GM12878 (cell line): ENCODE measurements at regions not wholly inside any gene's neighbourhood (a gene's known extent, or its start where the extent isn't known, plus 50 kb on each side); places are given as distances from the start of the nearest gene placed in this dataset.

ENCODE experiments used
- ATAC-seq: fragments of 200-7000 bp; cut with Tn5 transposase; 3 replicates; pipeline ENCODE4 v1.9.1; 2020; ENCODE audit warnings: mild to moderate bottlenecking, moderate library complexity
- BruUV-seq: library from RNA; stranded (reverse); fragments of 400-500 nt; replicated peaks from 2 replicates; lab custom pipeline; 2021; lab: Mats Ljungman, UMichigan
- CTCF ChIA-PET: fragments of 300-600 bp; sonication (Branson Sonifier 250); formaldehyde crosslinking; extraction: SDS; loops from one replicate; lab custom pipeline; 2021; ENCODE audit warnings: inconsistent platforms; lab: Yijun Ruan, JAX
- POLR2A ChIA-PET: fragments of 350-600 bp; formaldehyde crosslinking; extraction: SDS; loops from one replicate; lab custom pipeline; 2021; ENCODE audit warnings: inconsistent platforms; lab: Charles Lee
- RAD21 ChIA-PET: fragments of 300-600 bp; sonication (Branson Sonifier 250); formaldehyde crosslinking; loops from one replicate; lab custom pipeline; 2023; ENCODE audit warnings: antibody characterized with exemption; ENCODE audit not compliant: unreplicated experiment; lab: Charles Lee
- SMC1A ChIA-PET: fragments of 300-600 bp; sonication (Branson Sonifier 250); formaldehyde crosslinking; loops from one replicate; lab custom pipeline; 2023; ENCODE audit not compliant: unreplicated experiment, uncharacterized antibody; lab: Charles Lee
- DNase-seq: peaks from one replicate; pipeline ENCODE4 v3.0.0-alpha.2; 2011; ENCODE audit warnings: low read depth, low spot score
- FAIRE-seq: peaks from 3 replicates; lab custom pipeline; 2011; peaks lifted over from hg19 to GRCh38; lab: Jason Lieb, UNC
- H2AFZ ChIP-seq: 2 replicates; pipeline ENCODE4 v1.6.0; 2011; ENCODE audit warnings: low read depth, low read length, control low read depth; ENCODE audit not compliant: control insufficient read depth
- H3K27ac ChIP-seq: 2 replicates; pipeline ENCODE4 v1.5.1; 2011; ENCODE audit warnings: control low read depth; ENCODE audit not compliant: control insufficient read depth, insufficient read depth
- H3K27me3 ChIP-seq, 2 experiments: replicated peaks in 1 of 2; 2 replicates each; pipeline versions ENCODE4 v1.6.0 to v1.6.1; 2011; ENCODE audit warnings: low read length in 1 of 2; ENCODE audit not compliant: control insufficient read depth in 2 of 2, insufficient read depth in 2 of 2
- H3K36me3 ChIP-seq, 2 experiments: 2 replicates each; pipeline ENCODE4 v1.5.1; 2011; ENCODE audit warnings: low read length in 1 of 2; ENCODE audit not compliant: control insufficient read depth in 2 of 2, insufficient read depth in 2 of 2
- H3K4me1 ChIP-seq: 2 replicates; pipeline ENCODE4 v1.6.1; 2011; ENCODE audit warnings: mild to moderate bottlenecking, low read length, moderate library complexity, mixed read lengths; ENCODE audit not compliant: control insufficient read depth, insufficient read depth
- H3K4me2 ChIP-seq: 2 replicates; pipeline ENCODE4 v1.6.0; 2011; ENCODE audit warnings: control low read depth; ENCODE audit not compliant: control insufficient read depth, insufficient read depth
- H3K4me3 ChIP-seq: fragments of 200-600 bp; sonication (generic); 2 replicates; pipeline ENCODE4 v1.5.1; 2016
- H3K79me2 ChIP-seq: 2 replicates; pipeline ENCODE4 v1.6.0; 2011; ENCODE audit warnings: low read length; ENCODE audit not compliant: control insufficient read depth, insufficient read depth
- H3K9ac ChIP-seq: 2 replicates; pipeline ENCODE4 v1.8.0; 2011; ENCODE audit warnings: low read length, control low read depth, mixed read lengths; ENCODE audit not compliant: control insufficient read depth, insufficient read depth
- H3K9me3 ChIP-seq: replicated peaks from 3 replicates; pipeline ENCODE4 v1.5.1; 2011; ENCODE audit warnings: mild to moderate bottlenecking, low read length; ENCODE audit not compliant: control insufficient read depth, insufficient read depth
- H4K20me1 ChIP-seq: 2 replicates; pipeline ENCODE4 v1.6.0; 2011; ENCODE audit not compliant: control insufficient read depth, insufficient read depth
- EED ChIP-seq: sonication (generic); IDR thresholded peaks from 2 replicates; pipeline ENCODE4 v1.6.1; 2016; ENCODE audit warnings: antibody characterized with exemption, low read depth
- KDM1A ChIP-seq: fragments of 200-600 bp; sonication (generic); IDR thresholded peaks from 2 replicates; pipeline ENCODE4 v1.6.1; 2016; ENCODE audit warnings: borderline replicate concordance
- MEF2B ChIP-seq: fragments of 450-650 bp; IDR thresholded peaks from 2 replicates; pipeline ENCODE4 v1.6.1; 2018; ENCODE audit warnings: mild to moderate bottlenecking, moderate library complexity; ENCODE audit not compliant: partially characterized antibody, poor library complexity, severe bottlenecking
- MLLT1 ChIP-seq: fragments of 450-650 bp; IDR thresholded peaks from 2 replicates; pipeline ENCODE4 v1.6.1; 2016; ENCODE audit warnings: mild to moderate bottlenecking
- MXI1 ChIP-seq: fragments of 150-350 bp; IDR thresholded peaks from 2 replicates; pipeline ENCODE4 v1.6.1; 2011; ENCODE audit warnings: low read depth, mild to moderate bottlenecking, inconsistent platforms, low read length, improper control_type of control experiment
- PAX8 ChIP-seq: fragments of 450-650 bp; IDR thresholded peaks from 2 replicates; pipeline ENCODE4 v1.6.1; 2017; ENCODE audit warnings: mild to moderate bottlenecking, moderate library complexity
- SIN3A ChIP-seq: IDR thresholded peaks from 2 replicates; pipeline ENCODE4 v1.6.1; 2012; ENCODE audit warnings: low read depth, low read length, improper control_type of control experiment
- ZNF687 ChIP-seq: fragments of 450-650 bp; IDR thresholded peaks from 2 replicates; pipeline ENCODE4 v1.6.1; 2017; ENCODE audit warnings: mild to moderate bottlenecking, moderate library complexity
- WGBS: methylation state at CpG from one replicate; pipeline ENCODE4 v1.1.6; 2016; ENCODE audit warnings: low lambda C conversion rate; ENCODE audit not compliant: insufficient replicate concordance, insufficient coverage; ENCODE audit errors: missing lambda C conversion rate; 5-methylcytosine and 5-hydroxymethylcytosine counted together
- in situ Hi-C: fragments of 300-500 bp; cut with MboI; formaldehyde crosslinking; loops from 9 replicates; pipeline ENCODE4 v1.14.3; 2018; ENCODE audit warnings: mixed read lengths
- intact Hi-C: fragments of 100-400 bp; cut with micrococcal nuclease; formaldehyde crosslinking; loops from one replicate; pipeline ENCODE4 v1.14.2; 2022; ENCODE audit not compliant: unreplicated experiment

- no TSS peak for BruUV-seq
- no peak for ATAC-seq
- intact Hi-C loops, result no loop called here
- no peaks in the 10 kb centered on the region; the same call in 2 of the 3 replicates for H3K9me3 ChIP-seq
- ChIA-PET POLR2A (no interaction called here), CTCF (no interaction called here), SMC1A (no interaction called here), RAD21 (no interaction called here)
- no peak overlapping the region for H3K4me3 ChIP-seq
- no peak overlapping the region for H2AFZ ChIP-seq
- no peak overlapping the region for H3K4me2 ChIP-seq
- no peaks in the 10 kb centered on the region for H3K4me1 ChIP-seq
- H3K27me3 ChIP-seq, result no peaks in the 10 kb centered on the region
- TF ChIP-seq MEF2B (no peak), EED (no peak), MXI1 (no peak), PAX8 (no peak), KDM1A (no peak)
- no peak for FAIRE-seq
- H3K36me3 ChIP-seq, result no peaks in the 10 kb centered on the region
- no peaks in the 10 kb centered on the region for H4K20me1 ChIP-seq
- H3K79me2 ChIP-seq, result no peaks in the 10 kb centered on the region
- DNase-seq, result no peak
- H3K27ac ChIP-seq, result no peak overlapping the region
- no peak overlapping the region for H3K9ac ChIP-seq
- in situ Hi-C loops, result no loop called here
- 0% methylated on average over 1 of the region's 1 CpG for WGBS
These were observed 306.2 kb downstream of the PIK3R1 start for GRCh38 chr5:68521776-68522175.

GRCh38 chr5:68522863-68523262 is 307.3 kb downstream of the PIK3R1 start:
- DNase-seq, result no peak
- ChIA-PET POLR2A (interaction anchor here (0.6 kb wide), 1 partner anchor 81 kb away, joined by 3 read pairs; no protein-coding TSS in a partner anchor), CTCF (no interaction called here), SMC1A (no interaction called here), RAD21 (interaction anchor here (0.8 kb wide), 1 partner anchor 57 kb away, joined by 3 read pairs; no protein-coding TSS in a partner anchor)
- TF ChIP-seq MLLT1 (no peak), ZNF687 (no peak), KDM1A (no peak), SIN3A (no peak)
- H3K4me1 ChIP-seq, result no peaks in the 10 kb centered on the region
- H3K27ac ChIP-seq, result no peak overlapping the region
- WGBS, result 60% methylated on average over 4 of the region's 4 CpGs
- no peak overlapping the region for H2AFZ ChIP-seq
- H4K20me1 ChIP-seq, result no peaks in the 10 kb centered on the region
- H3K4me3 ChIP-seq, result no peak overlapping the region
- BruUV-seq, result no TSS peak
- H3K9ac ChIP-seq, result no peak overlapping the region
- H3K4me2 ChIP-seq, result no peak overlapping the region
- FAIRE-seq, result no peak
- intact Hi-C loops (no loop called here), in situ Hi-C loops (no loop called here)
- H3K27me3 ChIP-seq, result no peaks in the 10 kb centered on the region
- H3K9me3 ChIP-seq, result no peaks in the 10 kb centered on the region; the same call in 1 of the 3 replicates
- no peaks in the 10 kb centered on the region for H3K36me3 ChIP-seq
- no peak for ATAC-seq
- no peaks in the 10 kb centered on the region for H3K79me2 ChIP-seq
